Cardiac septum (tissue), 1 donor: ENCODE measurements at regions not wholly inside any gene's neighbourhood (a gene's known extent, or its start where the extent isn't known, plus 50 kb on each side); places are given as distances from the start of the nearest gene placed in this dataset.
"Not testable (repeated sequence)": the region's sequence is repeated elsewhere in the genome, so short reads cannot be mapped to it uniquely, and the experiment has no call there.

ENCODE experiments used
- DNase-seq: peaks from one replicate; pipeline ENCODE4 v3.0.0-alpha.2; 2020; ENCODE audit warnings: low spot score
- intact Hi-C: fragments of 100-400 bp; cut with DNase I; formaldehyde crosslinking; loops from one replicate; pipeline ENCODE4 v1.14.0; 2022
- donor health status: DM: no; HTN: no; CAD: no.

GRCh38 chr3:87900061-87900460 lies 158.7 kb downstream of the CGGBP1 start:
- DNase-seq: no peak
- intact Hi-C loops: no loop called here

GRCh38 chr3:87898971-87899370 lies 159.8 kb downstream of the CGGBP1 start:
- no peak for DNase-seq
- intact Hi-C loops: no loop called here

- intact Hi-C loops: no loop called here
- DNase-seq: no peak
Observed at GRCh38 chr3:87895983-87896382, 162.8 kb downstream of the CGGBP1 start.

GRCh38 chr3:87873136-87873535 lies 185.7 kb downstream of the CGGBP1 start:
- intact Hi-C loops: no loop called here
- DNase-seq: no peak

GRCh38 chr3:87867001-87867400 lies 191.8 kb downstream of the CGGBP1 start:
- DNase-seq: no peak
- intact Hi-C loops: no loop called here

GRCh38 chr3:87856126-87856525 lies 202.7 kb downstream of the CGGBP1 start:
- intact Hi-C loops: no loop called here
- no peak for DNase-seq

- intact Hi-C loops: no loop called here
- no peak for DNase-seq
Observed at GRCh38 chr3:87855616-87856015, 203.2 kb downstream of the CGGBP1 start.

GRCh38 chr3:87855211-87855610 lies 203.6 kb downstream of the CGGBP1 start:
- no peak for DNase-seq
- intact Hi-C loops: no loop called here

- no peak for DNase-seq
- intact Hi-C loops: no loop called here
Observed at GRCh38 chr3:87848003-87848402, 210.8 kb downstream of the CGGBP1 start.

GRCh38 chr3:87837076-87837475 lies 221.7 kb downstream of the CGGBP1 start:
- intact Hi-C loops: no loop called here
- no peak for DNase-seq

- DNase-seq: no peak
- intact Hi-C loops: no loop called here
Observed at GRCh38 chr3:87836026-87836425, 222.8 kb downstream of the CGGBP1 start.

GRCh38 chr3:87835236-87835635 lies 223.6 kb downstream of the CGGBP1 start:
- DNase-seq: no peak
- intact Hi-C loops: no loop called here

GRCh38 chr3:87834327-87834726 lies 224.5 kb downstream of the CGGBP1 start:
- no peak for DNase-seq
- intact Hi-C loops: no loop called here

GRCh38 chr3:87833039-87833377 lies 225.8 kb downstream of the CGGBP1 start:
- intact Hi-C loops: no loop called here
- DNase-seq: no peak

GRCh38 chr3:87828046-87828445 lies 230.8 kb downstream of the CGGBP1 start:
- no peak for DNase-seq
- intact Hi-C loops: no loop called here

- intact Hi-C loops: no loop called here
- no peak for DNase-seq
Observed at GRCh38 chr3:87822563-87822962, 236.2 kb downstream of the CGGBP1 start.

GRCh38 chr3:87813503-87813902 lies 245.3 kb downstream of the CGGBP1 start:
- DNase-seq, intact Hi-C loops: not testable (repeated sequence)

GRCh38 chr3:87811953-87812352 lies 246.9 kb downstream of the CGGBP1 start:
- DNase-seq: no peak

GRCh38 chr3:87810452-87811016 lies 248.3 kb downstream of the CGGBP1 start:
- intact Hi-C loops: no loop called here
- DNase-seq: no peak

More at GRCh38 chr3:87811953-87812352, 246.9 kb downstream of the CGGBP1 start:
- intact Hi-C loops: no loop called here

GRCh38 chr3:87805670-87806069 lies 253.1 kb downstream of the CGGBP1 start:
- intact Hi-C loops: no loop called here
- DNase-seq: no peak

- DNase-seq: no peak
- intact Hi-C loops: no loop called here
Observed at GRCh38 chr3:87801409-87801808, 257.4 kb downstream of the CGGBP1 start.

- DNase-seq: no peak
- intact Hi-C loops: no loop called here
Observed at GRCh38 chr3:87800516-87800915, 258.3 kb downstream of the CGGBP1 start.
